ENCODE measurements at regions not wholly inside any gene's neighbourhood (a gene's known extent, or its start where the extent isn't known, plus 50 kb on each side); places are given as distances from the start of the nearest gene placed in this dataset.

- no peaks in the 10 kb centered on the region for H3K36me3 ChIP-seq (replicated peaks in 1 of 2; ENCODE audit: control insufficient read depth in 1 of 2, insufficient read depth in 2 of 2, low read length in 2 of 2)
- Mint-ChIP-seq H3K4me3 (no peak overlapping the region), H3K36me3 (no peaks in the 10 kb centered on the region), H3K27ac (no peak overlapping the region), H3K9me3 (no peaks in the 10 kb centered on the region), H3K4me1 (no peaks in the 10 kb centered on the region), H3K27me3 (ENCODE audit: low read depth in 3 of 3) (peaks cover 1% of the 10 kb centered on the region in 3 donors)
- TF ChIP-seq CTCF (IDR thresholded peaks at IDR 0.05): no peak
- H2AFZ ChIP-seq (ENCODE audit: insufficient read depth, low read depth, low read length, poor library complexity, severe bottlenecking): no peak overlapping the region
- no peaks in the 10 kb centered on the region for H3K27me3 ChIP-seq (ENCODE audit: control insufficient read depth in 2 of 2, insufficient read depth in 2 of 2, low read length in 2 of 2)
- no peaks in the 10 kb centered on the region for H3K9me3 ChIP-seq (replicated peaks in 1 of 2; ENCODE audit: control insufficient read depth in 1 of 2, insufficient read depth in 1 of 2, low read length in 2 of 2)
- no CpG with 5 or more reads among the region's 5 CpGs for WGBS (ENCODE audit: insufficient coverage)
- H3K27ac ChIP-seq (ENCODE audit: low read depth in 1 of 2, low read length in 2 of 2): no peak overlapping the region
- DNase-seq: no peak
- H3K4me2 ChIP-seq (replicated peaks; ENCODE audit: extremely low read depth, low read length, poor library complexity, severe bottlenecking): no peak overlapping the region
- no peak overlapping the region for H3K9ac ChIP-seq (ENCODE audit: insufficient read depth, low read length, poor library complexity, severe bottlenecking)
- intact Hi-C loops (cut with micrococcal nuclease): no loop called here
- no peaks in the 10 kb centered on the region for H4K20me1 ChIP-seq (ENCODE audit: insufficient read depth, low read length)
- no peaks in the 10 kb centered on the region for H3K79me2 ChIP-seq (ENCODE audit: insufficient read depth, low read length)
- H3K4me3 ChIP-seq (replicated peaks in 1 of 3; ENCODE audit: low read depth in 2 of 3, low read length in 3 of 3): no peak overlapping the region
- no peaks in the 10 kb centered on the region for H3K4me1 ChIP-seq (ENCODE audit: control insufficient read depth in 1 of 2, insufficient read depth in 2 of 2, low read length in 2 of 2)
These were observed 74.8 kb upstream of the SPTBN1 start for GRCh38 chr2:54381293-54381692.

- H3K36me3 ChIP-seq (replicated peaks in 1 of 2; ENCODE audit: control insufficient read depth in 1 of 2, insufficient read depth in 2 of 2, low read length in 2 of 2): no peaks in the 10 kb centered on the region
- no peaks in the 10 kb centered on the region for H3K27me3 ChIP-seq (ENCODE audit: control insufficient read depth in 2 of 2, insufficient read depth in 2 of 2, low read length in 2 of 2)
- Mint-ChIP-seq H3K9me3 (no peaks in the 10 kb centered on the region), H3K36me3 (no peaks in the 10 kb centered on the region), H3K4me3 (no peak overlapping the region), H3K27ac (no peak overlapping the region), H3K27me3 (ENCODE audit: low read depth in 3 of 3) (peaks cover 1% of the 10 kb centered on the region in 3 donors), H3K4me1 (no peaks in the 10 kb centered on the region)
- TF ChIP-seq CTCF (IDR thresholded peaks at IDR 0.05): no peak
- H3K4me3 ChIP-seq (replicated peaks in 1 of 3; ENCODE audit: low read depth in 2 of 3, low read length in 3 of 3): no peak overlapping the region
- no CpG with 5 or more reads among the region's 4 CpGs for WGBS (ENCODE audit: insufficient coverage)
- no peaks in the 10 kb centered on the region for H4K20me1 ChIP-seq (ENCODE audit: insufficient read depth, low read length)
- no peaks in the 10 kb centered on the region for H3K9me3 ChIP-seq (replicated peaks in 1 of 2; ENCODE audit: control insufficient read depth in 1 of 2, insufficient read depth in 1 of 2, low read length in 2 of 2)
- H2AFZ ChIP-seq (ENCODE audit: insufficient read depth, low read depth, low read length, poor library complexity, severe bottlenecking): no peak overlapping the region
- no peaks in the 10 kb centered on the region for H3K4me1 ChIP-seq (ENCODE audit: control insufficient read depth in 1 of 2, insufficient read depth in 2 of 2, low read length in 2 of 2)
- no peak overlapping the region for H3K27ac ChIP-seq (ENCODE audit: low read depth in 1 of 2, low read length in 2 of 2)
- no peaks in the 10 kb centered on the region for H3K79me2 ChIP-seq (ENCODE audit: insufficient read depth, low read length)
- no peak overlapping the region for H3K9ac ChIP-seq (ENCODE audit: insufficient read depth, low read length, poor library complexity, severe bottlenecking)
- no peak overlapping the region for H3K4me2 ChIP-seq (replicated peaks; ENCODE audit: extremely low read depth, low read length, poor library complexity, severe bottlenecking)
- intact Hi-C loops (cut with micrococcal nuclease): no loop called here
- no peak for DNase-seq
These were observed 73.5 kb upstream of the SPTBN1 start for GRCh38 chr2:54382601-54383000.

Data from CD14-positive monocyte (primary cell).